ENCODE measurements at regions not wholly inside any gene's neighbourhood (a gene's known extent, or its start where the extent isn't known, plus 50 kb on each side); places are given as distances from the start of the nearest gene placed in this dataset.
A peak's percentile ranks its signal among the peaks of the same experiment; 100 is the strongest.
"Not testable (repeated sequence)": the region's sequence is repeated elsewhere in the genome, so short reads cannot be mapped to it uniquely, and the experiment has no call there.

- H3K4me1 Mint-ChIP-seq (ENCODE audit: low read depth); DNase-seq; CTCF ChIA-PET; H3K36me3 Mint-ChIP-seq (ENCODE audit: low read depth); H3K27ac Mint-ChIP-seq; intact Hi-C loops (cut with micrococcal nuclease); H3K27me3 Mint-ChIP-seq (ENCODE audit: low read depth); H3K4me3 Mint-ChIP-seq: not testable (repeated sequence)
- H3K9me3 Mint-ChIP-seq: peaks cover 11% of the 10 kb centered on the region
These were observed 251.2 kb upstream of the TPTE start for GRCh38 chr21:10270211-10270610.

- intact Hi-C loops (cut with micrococcal nuclease); H3K27ac Mint-ChIP-seq; H3K36me3 Mint-ChIP-seq (ENCODE audit: low read depth); H3K27me3 Mint-ChIP-seq (ENCODE audit: low read depth); CTCF ChIA-PET; H3K4me3 Mint-ChIP-seq; H3K4me1 Mint-ChIP-seq (ENCODE audit: low read depth): not testable (repeated sequence)
- peak; percentile 6 for DNase-seq
- H3K9me3 Mint-ChIP-seq: peaks cover 11% of the 10 kb centered on the region
These were observed 249.6 kb upstream of the TPTE start for GRCh38 chr21:10271666-10272207.

GRCh38 chr21:10272216-10272615 lies 249.2 kb upstream of the TPTE start:
- peaks cover 11% of the 10 kb centered on the region for H3K9me3 Mint-ChIP-seq
- CTCF ChIA-PET: no interaction called here
- H3K27me3 Mint-ChIP-seq (ENCODE audit: low read depth): no peaks in the 10 kb centered on the region
- no peak overlapping the region for H3K4me3 Mint-ChIP-seq
- H3K27ac Mint-ChIP-seq: no peak overlapping the region
- intact Hi-C loops (cut with micrococcal nuclease): no loop called here
- no peaks in the 10 kb centered on the region for H3K4me1 Mint-ChIP-seq (ENCODE audit: low read depth)
- no peak for DNase-seq
- peaks cover 1% of the 10 kb centered on the region for H3K36me3 Mint-ChIP-seq (ENCODE audit: low read depth)

GRCh38 chr21:10273196-10273595 lies 248.2 kb upstream of the TPTE start:
- Mint-ChIP-seq H3K27ac (no peak overlapping the region), H3K27me3 (ENCODE audit: low read depth) (no peaks in the 10 kb centered on the region), H3K36me3 (ENCODE audit: low read depth) (peaks cover 1% of the 10 kb centered on the region), H3K4me3 (no peak overlapping the region), H3K9me3 (peaks cover 11% of the 10 kb centered on the region), H3K4me1 (ENCODE audit: low read depth) (no peaks in the 10 kb centered on the region)
- intact Hi-C loops (cut with micrococcal nuclease): no loop called here
- CTCF ChIA-PET: no interaction called here
- no peak for DNase-seq

- CTCF ChIA-PET; H3K27me3 Mint-ChIP-seq (ENCODE audit: low read depth); H3K36me3 Mint-ChIP-seq (ENCODE audit: low read depth); intact Hi-C loops (cut with micrococcal nuclease); H3K4me3 Mint-ChIP-seq; H3K4me1 Mint-ChIP-seq (ENCODE audit: low read depth); H3K27ac Mint-ChIP-seq: not testable (repeated sequence)
- peak; percentile 11 for DNase-seq
- peaks cover 11% of the 10 kb centered on the region for H3K9me3 Mint-ChIP-seq
These were observed 247.5 kb upstream of the TPTE start for GRCh38 chr21:10273794-10274338.

Data from activated naive CD4-positive, alpha-beta T cell treated with anti-CD3 and anti-CD28 coated beads for 36 hours (primary cell).